Stimulated activated naive CD8-positive, alpha-beta T cell treated with anti-CD3 and anti-CD28 coated beads, Interleukin-15, Interleukin-2, amounts not matched to agents 100 U/mL and 50 U/mL, for 24 hours (primary cell): ENCODE measurements at regions not wholly inside any gene's neighbourhood (a gene's known extent, or its start where the extent isn't known, plus 50 kb on each side); places are given as distances from the start of the nearest gene placed in this dataset.
"Not testable (repeated sequence)": the region's sequence is repeated elsewhere in the genome, so short reads cannot be mapped to it uniquely, and the experiment has no call there.

ENCODE experiments used
- ATAC-seq: fragments of 150-1000 bp; cut with Tn5 transposase; one replicate; pipeline ENCODE4 v1.10.0; 2021
- DNase-seq: peaks from one replicate; pipeline ENCODE4 v3.0.0; 2021

GRCh38 chr7:114364151-114364550, 50.5 kb upstream of the FOXP2 start:
- no peak for ATAC-seq
- no peak for DNase-seq

- ATAC-seq (no peak), DNase-seq (no peak)
Observed at GRCh38 chr7:114363292-114363691, 51.3 kb upstream of the FOXP2 start.

GRCh38 chr7:114358911-114359310, 55.7 kb upstream of the FOXP2 start:
- ATAC-seq = no peak
- DNase-seq = no peak

GRCh38 chr7:114356133-114356532, 58.5 kb upstream of the FOXP2 start:
- ATAC-seq = no peak
- DNase-seq = no peak

GRCh38 chr7:114354306-114354705, 60.3 kb upstream of the FOXP2 start:
- ATAC-seq (no peak), DNase-seq (no peak)

- DNase-seq = no peak
- no peak for ATAC-seq
Observed at GRCh38 chr7:114345494-114345893, 69.1 kb upstream of the FOXP2 start.

GRCh38 chr7:114343949-114344708, 70.5 kb upstream of the FOXP2 start:
- DNase-seq = no peak
- no peak for ATAC-seq

GRCh38 chr7:114342431-114343179, 72.0 kb upstream of the FOXP2 start:
- DNase-seq (no peak), ATAC-seq (no peak)

- ATAC-seq (no peak), DNase-seq (no peak)
Observed at GRCh38 chr7:114341648-114342047, 73.0 kb upstream of the FOXP2 start.

- DNase-seq = no peak
Observed at GRCh38 chr7:114334989-114335388, 79.6 kb upstream of the FOXP2 start.

GRCh38 chr7:114329458-114329857, 85.2 kb upstream of the FOXP2 start:
- ATAC-seq, DNase-seq: not testable (repeated sequence)

More at GRCh38 chr7:114334989-114335388, 79.6 kb upstream of the FOXP2 start:
- ATAC-seq = no peak

- ATAC-seq (no peak), DNase-seq (no peak)
Observed at GRCh38 chr7:114317450-114318098, 97.0 kb upstream of the FOXP2 start.

- no peak for ATAC-seq
Observed at GRCh38 chr7:114312649-114313048, 102.0 kb upstream of the FOXP2 start.

GRCh38 chr7:114310345-114311110, 104.1 kb upstream of the FOXP2 start:
- no peak for ATAC-seq
- no peak for DNase-seq

More at GRCh38 chr7:114312649-114313048, 102.0 kb upstream of the FOXP2 start:
- DNase-seq = no peak

GRCh38 chr7:114309729-114310128, 104.9 kb upstream of the FOXP2 start:
- DNase-seq (no peak), ATAC-seq (no peak)

GRCh38 chr7:114303301-114303700, 111.3 kb upstream of the FOXP2 start:
- no peak for ATAC-seq
- no peak for DNase-seq

GRCh38 chr7:114302858-114303257, 111.8 kb upstream of the FOXP2 start:
- ATAC-seq = no peak
- DNase-seq = no peak

GRCh38 chr7:114298011-114298410, 116.6 kb upstream of the FOXP2 start:
- no peak for DNase-seq
- no peak for ATAC-seq

- no peak for DNase-seq
- no peak for ATAC-seq
Observed at GRCh38 chr7:114297121-114297520, 117.5 kb upstream of the FOXP2 start.

- DNase-seq = no peak
Observed at GRCh38 chr7:114295522-114295921, 119.1 kb upstream of the FOXP2 start.

GRCh38 chr7:114294036-114294435, 120.6 kb upstream of the FOXP2 start:
- no peak for DNase-seq
- no peak for ATAC-seq

More at GRCh38 chr7:114295522-114295921, 119.1 kb upstream of the FOXP2 start:
- no peak for ATAC-seq
